ENCODE measurements at regions not wholly inside any gene's neighbourhood (a gene's known extent, or its start where the extent isn't known, plus 50 kb on each side); places are given as distances from the start of the nearest gene placed in this dataset.

DNA sequence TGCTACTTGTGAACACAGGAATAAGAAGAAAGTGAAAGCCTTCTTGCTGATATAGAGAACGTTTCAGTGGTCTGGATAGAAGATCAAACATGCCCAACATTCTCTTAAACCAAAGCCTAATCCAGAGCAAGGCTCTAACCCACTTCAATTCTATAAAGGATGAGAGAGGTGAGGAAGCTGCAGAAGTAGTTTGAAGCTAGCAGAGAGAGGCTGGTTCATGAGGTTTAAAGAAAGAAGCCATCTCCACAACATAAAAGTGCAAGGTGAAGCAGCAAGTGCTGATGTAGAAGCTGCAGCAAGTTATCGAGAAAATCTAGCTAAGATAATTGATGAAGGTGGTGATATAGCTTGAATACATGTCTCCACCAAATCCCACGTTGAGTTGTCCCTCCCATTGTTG is 383.3 kb upstream of the ASIC2 start:
- no peak for TF ChIP-seq POLR2A (IDR thresholded peaks at IDR 0.05)
- TF ChIP-seq, protein P1, sequence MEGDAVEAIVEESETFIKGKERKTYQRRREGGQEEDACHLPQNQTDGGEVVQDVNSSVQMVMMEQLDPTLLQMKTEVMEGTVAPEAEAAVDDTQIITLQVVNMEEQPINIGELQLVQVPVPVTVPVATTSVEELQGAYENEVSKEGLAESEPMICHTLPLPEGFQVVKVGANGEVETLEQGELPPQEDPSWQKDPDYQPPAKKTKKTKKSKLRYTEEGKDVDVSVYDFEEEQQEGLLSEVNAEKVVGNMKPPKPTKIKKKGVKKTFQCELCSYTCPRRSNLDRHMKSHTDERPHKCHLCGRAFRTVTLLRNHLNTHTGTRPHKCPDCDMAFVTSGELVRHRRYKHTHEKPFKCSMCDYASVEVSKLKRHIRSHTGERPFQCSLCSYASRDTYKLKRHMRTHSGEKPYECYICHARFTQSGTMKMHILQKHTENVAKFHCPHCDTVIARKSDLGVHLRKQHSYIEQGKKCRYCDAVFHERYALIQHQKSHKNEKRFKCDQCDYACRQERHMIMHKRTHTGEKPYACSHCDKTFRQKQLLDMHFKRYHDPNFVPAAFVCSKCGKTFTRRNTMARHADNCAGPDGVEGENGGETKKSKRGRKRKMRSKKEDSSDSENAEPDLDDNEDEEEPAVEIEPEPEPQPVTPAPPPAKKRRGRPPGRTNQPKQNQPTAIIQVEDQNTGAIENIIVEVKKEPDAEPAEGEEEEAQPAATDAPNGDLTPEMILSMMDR (IDR thresholded peaks at IDR 0.05): no peak
